GM19324 (cell line): ENCODE measurements at regions not wholly inside any gene's neighbourhood (a gene's known extent, or its start where the extent isn't known, plus 50 kb on each side); places are given as distances from the start of the nearest gene placed in this dataset.

Experiments
- ATAC-seq: cut with Tn5 transposase; IDR thresholded peaks from one replicate; pipeline ENCODE4 v1.9.1; 2021; ENCODE audit warnings: mild to moderate bottlenecking, moderate library complexity; ENCODE audit not compliant: unreplicated experiment, low FRiP score

- no peak for ATAC-seq
Measured at GRCh38 chr2:134178138-134178877, 75.6 kb upstream of the MGAT5 start.

- no peak for ATAC-seq
Measured at GRCh38 chr2:134181219-134181618, 72.7 kb upstream of the MGAT5 start.

- ATAC-seq: no peak
Measured at GRCh38 chr2:134183679-134184078, 70.2 kb upstream of the MGAT5 start.

- ATAC-seq: no peak
Measured at GRCh38 chr2:134185639-134186038, 68.2 kb upstream of the MGAT5 start.

GRCh38 chr2:134189009-134189720 lies 64.7 kb upstream of the MGAT5 start:
- no peak for ATAC-seq

GRCh38 chr2:134190062-134190806 lies 63.6 kb upstream of the MGAT5 start:
- no peak for ATAC-seq

GRCh38 chr2:134190807-134191203 lies 63.1 kb upstream of the MGAT5 start:
- ATAC-seq: no peak

- no peak for ATAC-seq
Measured at GRCh38 chr2:134191835-134192234, 62.0 kb upstream of the MGAT5 start.

- ATAC-seq: no peak
Measured at GRCh38 chr2:134193006-134193405, 60.9 kb upstream of the MGAT5 start.

GRCh38 chr2:134194519-134194918 lies 59.4 kb upstream of the MGAT5 start:
- ATAC-seq: no peak

GRCh38 chr2:134195341-134195740 lies 58.5 kb upstream of the MGAT5 start:
- no peak for ATAC-seq

GRCh38 chr2:134197445-134197844 lies 56.4 kb upstream of the MGAT5 start:
- ATAC-seq: no peak

- no peak for ATAC-seq
Measured at GRCh38 chr2:134198006-134198634, 55.8 kb upstream of the MGAT5 start.

- no peak for ATAC-seq
Measured at GRCh38 chr2:134199123-134199522, 54.7 kb upstream of the MGAT5 start.

- no peak for ATAC-seq
Measured at GRCh38 chr2:134200036-134200618, 53.7 kb upstream of the MGAT5 start.

GRCh38 chr2:134201533-134201932 lies 52.3 kb upstream of the MGAT5 start:
- ATAC-seq: no peak

- ATAC-seq: no peak
Measured at GRCh38 chr2:134202371-134202770, 51.5 kb upstream of the MGAT5 start.

- no peak for ATAC-seq
Measured at GRCh38 chr2:134203175-134203574, 50.7 kb upstream of the MGAT5 start.
